ENCODE measurements at regions not wholly inside any gene's neighbourhood (a gene's known extent, or its start where the extent isn't known, plus 50 kb on each side); places are given as distances from the start of the nearest gene placed in this dataset.
"Not testable (repeated sequence)": the region's sequence is repeated elsewhere in the genome, so short reads cannot be mapped to it uniquely, and the experiment has no call there.

GRCh38 chr21:28051649-28052048, 941.0 kb downstream of the LTN1 start:
- TF ChIP-seq CTCF (IDR thresholded peaks at IDR 0.05): peak in 5 of 6 experiments; percentile 32 to 68 (median 42)
- TF ChIP-seq POLR2A, POLR2AphosphoS5, EP300 (IDR thresholded peaks at IDR 0.05): not testable (repeated sequence)
